ENCODE measurements at regions not wholly inside any gene's neighbourhood (a gene's known extent, or its start where the extent isn't known, plus 50 kb on each side); places are given as distances from the start of the nearest gene placed in this dataset.

DNA sequence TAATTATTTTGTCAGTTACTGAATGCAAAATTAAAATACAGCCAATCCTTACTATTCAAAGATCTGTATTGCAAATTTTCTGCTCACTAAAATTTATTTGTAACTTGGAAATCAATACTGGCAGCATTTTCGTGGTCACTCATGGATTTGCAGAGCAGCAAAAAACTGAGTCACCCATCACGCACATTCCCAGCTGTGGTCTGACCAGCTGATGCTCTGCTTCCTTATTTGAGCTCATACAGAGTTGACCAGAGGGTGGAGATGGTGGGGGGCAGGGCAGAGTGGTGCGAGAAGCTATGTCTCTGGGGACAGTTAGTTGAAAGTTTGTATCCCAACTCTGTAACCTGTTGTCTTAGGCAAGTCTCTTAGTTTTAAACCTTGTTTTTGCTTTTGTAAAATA, 214.8 kb downstream of the SPCS3 start:
- intact Hi-C loops (cut with micrococcal nuclease; ENCODE audit: unreplicated experiment) (no loop called here), in situ Hi-C loops (cut with HindIII; ENCODE audit: extremely low pct_ligation_motif_present, low pct_unique_long_range_greater_than_20kb) (no loop called here)
- 3% methylated on average over 3 of the region's 3 CpGs for WGBS (ENCODE audit: low lambda C conversion rate)
- H3K79me2 ChIP-seq (ENCODE audit: insufficient read depth, low read length), result no peaks in the 10 kb centered on the region
- no peaks in the 10 kb centered on the region for H3K9me3 ChIP-seq (ENCODE audit: low read length)
- TF ChIP-seq RELA (CRISPR knock-in tag; IDR thresholded peaks at IDR 0.05) (no peak), SSRP1 (CRISPR knock-in tag; IDR thresholded peaks at IDR 0.05) (no peak), XBP1 (CRISPR knock-in tag; IDR thresholded peaks at IDR 0.05) (no peak), ZFP62 (CRISPR knock-in tag; IDR thresholded peaks at IDR 0.05) (no peak), ARNT2 (CRISPR knock-in tag; IDR thresholded peaks at IDR 0.05; ENCODE audit: low read depth) (no peak), ZNF549 (CRISPR knock-in tag; IDR thresholded peaks at IDR 0.05) (no peak), FLYWCH1 (CRISPR knock-in tag; IDR thresholded peaks at IDR 0.05) (no peak), TRIM24 (CRISPR knock-in tag; IDR thresholded peaks at IDR 0.05) (no peak), ZNF326 (CRISPR knock-in tag; IDR thresholded peaks at IDR 0.05; ENCODE audit: borderline replicate concordance) (no peak), ZFYVE20 (CRISPR knock-in tag; IDR thresholded peaks at IDR 0.05; ENCODE audit: borderline replicate concordance, low read depth) (no peak), ZNF441 (CRISPR knock-in tag; IDR thresholded peaks at IDR 0.05; ENCODE audit: borderline replicate concordance) (no peak), ZNF605 (CRISPR knock-in tag; IDR thresholded peaks at IDR 0.05) (no peak), KDM5A (IDR thresholded peaks at IDR 0.05; ENCODE audit: borderline replicate concordance, low read length) (no peak), MATR3 (CRISPR knock-in tag; IDR thresholded peaks at IDR 0.05) (no peak)
- TF ChIP-seq, protein P1, sequence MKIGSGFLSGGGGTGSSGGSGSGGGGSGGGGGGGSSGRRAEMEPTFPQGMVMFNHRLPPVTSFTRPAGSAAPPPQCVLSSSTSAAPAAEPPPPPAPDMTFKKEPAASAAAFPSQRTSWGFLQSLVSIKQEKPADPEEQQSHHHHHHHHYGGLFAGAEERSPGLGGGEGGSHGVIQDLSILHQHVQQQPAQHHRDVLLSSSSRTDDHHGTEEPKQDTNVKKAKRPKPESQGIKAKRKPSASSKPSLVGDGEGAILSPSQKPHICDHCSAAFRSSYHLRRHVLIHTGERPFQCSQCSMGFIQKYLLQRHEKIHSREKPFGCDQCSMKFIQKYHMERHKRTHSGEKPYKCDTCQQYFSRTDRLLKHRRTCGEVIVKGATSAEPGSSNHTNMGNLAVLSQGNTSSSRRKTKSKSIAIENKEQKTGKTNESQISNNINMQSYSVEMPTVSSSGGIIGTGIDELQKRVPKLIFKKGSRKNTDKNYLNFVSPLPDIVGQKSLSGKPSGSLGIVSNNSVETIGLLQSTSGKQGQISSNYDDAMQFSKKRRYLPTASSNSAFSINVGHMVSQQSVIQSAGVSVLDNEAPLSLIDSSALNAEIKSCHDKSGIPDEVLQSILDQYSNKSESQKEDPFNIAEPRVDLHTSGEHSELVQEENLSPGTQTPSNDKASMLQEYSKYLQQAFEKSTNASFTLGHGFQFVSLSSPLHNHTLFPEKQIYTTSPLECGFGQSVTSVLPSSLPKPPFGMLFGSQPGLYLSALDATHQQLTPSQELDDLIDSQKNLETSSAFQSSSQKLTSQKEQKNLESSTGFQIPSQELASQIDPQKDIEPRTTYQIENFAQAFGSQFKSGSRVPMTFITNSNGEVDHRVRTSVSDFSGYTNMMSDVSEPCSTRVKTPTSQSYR (CRISPR knock-in tag; IDR thresholded peaks at IDR 0.05; ENCODE audit: borderline replicate concordance), result no peak
- TF ChIP-seq, protein P2, sequence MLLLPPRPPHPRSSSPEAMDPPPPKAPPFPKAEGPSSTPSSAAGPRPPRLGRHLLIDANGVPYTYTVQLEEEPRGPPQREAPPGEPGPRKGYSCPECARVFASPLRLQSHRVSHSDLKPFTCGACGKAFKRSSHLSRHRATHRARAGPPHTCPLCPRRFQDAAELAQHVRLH (CRISPR knock-in tag; IDR thresholded peaks at IDR 0.05; ENCODE audit: borderline replicate concordance, low read depth), result no peak
- TF ChIP-seq, protein P3, sequence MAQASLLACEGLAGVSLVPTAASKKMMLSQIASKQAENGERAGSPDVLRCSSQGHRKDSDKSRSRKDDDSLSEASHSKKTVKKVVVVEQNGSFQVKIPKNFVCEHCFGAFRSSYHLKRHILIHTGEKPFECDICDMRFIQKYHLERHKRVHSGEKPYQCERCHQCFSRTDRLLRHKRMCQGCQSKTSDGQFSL (CRISPR knock-in tag; IDR thresholded peaks at IDR 0.05), result no peak
- TF ChIP-seq, protein P4, sequence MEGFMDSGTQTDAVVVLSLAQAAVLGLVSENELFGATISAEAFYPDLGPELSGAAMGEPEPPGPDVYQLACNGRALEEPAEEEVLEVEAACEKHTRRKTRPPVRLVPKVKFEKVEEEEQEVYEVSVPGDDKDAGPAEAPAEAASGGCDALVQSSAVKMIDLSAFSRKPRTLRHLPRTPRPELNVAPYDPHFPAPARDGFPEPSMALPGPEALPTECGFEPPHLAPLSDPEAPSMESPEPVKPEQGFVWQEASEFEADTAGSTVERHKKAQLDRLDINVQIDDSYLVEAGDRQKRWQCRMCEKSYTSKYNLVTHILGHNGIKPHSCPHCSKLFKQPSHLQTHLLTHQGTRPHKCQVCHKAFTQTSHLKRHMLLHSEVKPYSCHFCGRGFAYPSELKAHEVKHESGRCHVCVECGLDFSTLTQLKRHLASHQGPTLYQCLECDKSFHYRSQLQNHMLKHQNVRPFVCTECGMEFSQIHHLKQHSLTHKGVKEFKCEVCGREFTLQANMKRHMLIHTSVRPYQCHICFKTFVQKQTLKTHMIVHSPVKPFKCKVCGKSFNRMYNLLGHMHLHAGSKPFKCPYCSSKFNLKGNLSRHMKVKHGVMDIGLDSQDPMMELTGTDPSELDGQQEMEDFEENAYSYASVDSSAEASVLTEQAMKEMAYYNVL (CRISPR knock-in tag; IDR thresholded peaks at IDR 0.05; ENCODE audit: borderline replicate concordance), result no peak
- TF ChIP-seq, protein P5, sequence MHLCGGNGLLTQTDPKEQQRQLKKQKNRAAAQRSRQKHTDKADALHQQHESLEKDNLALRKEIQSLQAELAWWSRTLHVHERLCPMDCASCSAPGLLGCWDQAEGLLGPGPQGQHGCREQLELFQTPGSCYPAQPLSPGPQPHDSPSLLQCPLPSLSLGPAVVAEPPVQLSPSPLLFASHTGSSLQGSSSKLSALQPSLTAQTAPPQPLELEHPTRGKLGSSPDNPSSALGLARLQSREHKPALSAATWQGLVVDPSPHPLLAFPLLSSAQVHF (CRISPR knock-in tag; IDR thresholded peaks at IDR 0.05), result no peak
- ChIA-PET CTCF (ENCODE audit: low intra/inter-chr PET ratio, low total read pairs) (no interaction called here), POLR2A (no interaction called here)
- BruUV-seq (replicated peaks), result no TSS peak
- FAIRE-seq, result no peak
- no peak for ATAC-seq
- H3K9ac ChIP-seq (ENCODE audit: insufficient read depth, low read depth, low read length), result no peak overlapping the region
- H3K36me3 ChIP-seq (replicated peaks in 1 of 2; ENCODE audit: control insufficient read depth in 1 of 2, insufficient read depth in 2 of 2, low read length in 2 of 2), result no peaks in the 10 kb centered on the region
- H3K4me3 ChIP-seq (replicated peaks in 1 of 3; ENCODE audit: insufficient read depth in 1 of 3, low read depth in 2 of 3, low read length in 3 of 3), result no peak overlapping the region
- no peak overlapping the region for H2AFZ ChIP-seq (ENCODE audit: low read length)
- no peak overlapping the region for H3K27ac ChIP-seq (ENCODE audit: extremely low read length, insufficient read depth, low read length)
- no peaks in the 10 kb centered on the region for H3K27me3 ChIP-seq (ENCODE audit: control insufficient read depth in 1 of 2, insufficient read depth in 2 of 2, low read length in 2 of 2)
- no peaks in the 10 kb centered on the region for H3K4me1 ChIP-seq (ENCODE audit: insufficient read depth, low read length)
- DNase-seq (ENCODE audit: low spot score), result no peak
- H4K20me1 ChIP-seq (ENCODE audit: insufficient read depth, low read length), result no peaks in the 10 kb centered on the region; the same call in 1 of the 2 replicates
- no peak overlapping the region for H3K4me2 ChIP-seq (ENCODE audit: low read depth, low read length)
